B cell (primary cell): ENCODE measurements at regions not wholly inside any gene's neighbourhood (a gene's known extent, or its start where the extent isn't known, plus 50 kb on each side); places are given as distances from the start of the nearest gene placed in this dataset.

Experiments used
- ATAC-seq: fragments of 200-7000 bp; cut with Tn5 transposase; one replicate; pipeline ENCODE4 v1.10.0; 2021; ENCODE audit warnings: low read depth, mild to moderate bottlenecking, moderate number of reproducible peaks, moderate library complexity
- CTCF ChIA-PET: fragments of 350-600 bp; sonication (Branson Sonifier 250); formaldehyde crosslinking; loops from one replicate; lab custom pipeline; 2021; ENCODE audit warnings: antibody characterized with exemption, inconsistent platforms; lab: Charles Lee
- POLR2A ChIA-PET: fragments of 350-600 bp; sonication (Branson Sonifier 250); formaldehyde crosslinking; loops from one replicate; lab custom pipeline; 2021; ENCODE audit warnings: antibody characterized with exemption; lab: Charles Lee
- DNase-seq: peaks from one replicate; pipeline ENCODE4 v3.0.0; 2013
- H2AFZ ChIP-seq: 2 replicates; pipeline ENCODE4 v1.6.1; 2012; ENCODE audit warnings: mild to moderate bottlenecking, low read depth, low read length; ENCODE audit not compliant: insufficient read depth, poor library complexity, severe bottlenecking
- H3K27ac ChIP-seq, 2 donors: 1 replicate in 1 of 2; 2 replicates in 1 of 2; pipeline ENCODE4 v1.5.1; 2012 to 2013; ENCODE audit warnings: low read length in 2 of 2, mild to moderate bottlenecking in 2 of 2, moderate library complexity in 1 of 2
- H3K27me3 ChIP-seq, 4 experiments: fragments of 200-600 bp in 1 of 4; sonication (generic) in 1 of 4; replicated peaks in 1 of 4; 1 replicate in 2 of 4; 2 replicates in 2 of 4; pipeline versions ENCODE4 v1.6.1 to v1.7.0; 2013 to 2016; ENCODE audit warnings: low read length in 3 of 4, mild to moderate bottlenecking in 2 of 4, mixed read lengths in 1 of 4, moderate library complexity in 1 of 4; ENCODE audit not compliant: insufficient read depth in 4 of 4, control insufficient read depth in 3 of 4; ENCODE audit errors: control extremely low read depth in 1 of 4
- H3K36me3 ChIP-seq, 2 experiments: replicated peaks in 1 of 2; 1 replicate in 1 of 2; 2 replicates in 1 of 2; pipeline versions ENCODE4 v1.6.1 to v1.7.1; 2013; ENCODE audit warnings: low read length in 1 of 2; ENCODE audit not compliant: insufficient read depth in 2 of 2, control insufficient read depth in 1 of 2; ENCODE audit errors: control extremely low read depth in 1 of 2, extremely low read depth in 1 of 2
- H3K4me1 ChIP-seq, 2 donors: fragments of 200-600 bp in 1 of 2; sonication (generic) in 1 of 2; 1 replicate in 1 of 2; 2 replicates in 1 of 2; pipeline versions ENCODE4 v1.5.1 to v1.6.1; 2013 to 2017; ENCODE audit warnings: low read length in 2 of 2; ENCODE audit not compliant: control insufficient read depth in 2 of 2, insufficient read depth in 2 of 2
- H3K4me2 ChIP-seq: replicated peaks from 2 replicates; pipeline ENCODE3; 2012; ENCODE audit warnings: mild to moderate bottlenecking, low read depth, low read length; ENCODE audit not compliant: poor library complexity, severe bottlenecking
- H3K4me3 ChIP-seq, 5 experiments: fragments of 200-600 bp in 1 of 5; sonication (generic) in 1 of 5; 1 replicate in 3 of 5; 2 replicates in 2 of 5; pipeline versions ENCODE4 v1.5.1 to v1.7.0; 2011 to 2016; ENCODE audit warnings: low read length in 4 of 5, mild to moderate bottlenecking in 4 of 5, low read depth in 2 of 5, control low read depth in 1 of 5, moderate library complexity in 1 of 5; ENCODE audit not compliant: insufficient read depth in 1 of 5; ENCODE audit errors: control extremely low read depth in 1 of 5, extremely low read depth in 1 of 5
- H3K79me2 ChIP-seq: fragments of 200-600 bp; sonication (generic); one replicate; pipeline ENCODE4 v1.6.0; 2016; ENCODE audit warnings: low read length; ENCODE audit not compliant: control insufficient read depth, insufficient read depth
- H3K9ac ChIP-seq: fragments of 200-600 bp; sonication (generic); 2 replicates; pipeline ENCODE4 v1.6.1; 2017; ENCODE audit warnings: mild to moderate bottlenecking, low read length, moderate library complexity
- H3K9me3 ChIP-seq, 3 donors: one replicate each; pipeline versions ENCODE4 v1.6.1 to v1.7.1; 2013; ENCODE audit warnings: low read length in 2 of 3; ENCODE audit not compliant: control insufficient read depth in 2 of 3, insufficient read depth in 1 of 3; ENCODE audit errors: control extremely low read depth in 1 of 3
- H4K20me1 ChIP-seq: 2 replicates; pipeline ENCODE4 v1.6.0; 2012; ENCODE audit warnings: mild to moderate bottlenecking, low read length; ENCODE audit not compliant: insufficient read depth, control insufficient read depth, poor library complexity, severe bottlenecking
- H3K27ac Mint-ChIP-seq: one replicate; pipeline ENCODE4 v1.8.0; 2021; ENCODE audit warnings: mixed read lengths
- H3K27me3 Mint-ChIP-seq: one replicate; pipeline ENCODE4 v1.8.0; 2021; ENCODE audit warnings: mixed read lengths
- H3K4me1 Mint-ChIP-seq: one replicate; pipeline ENCODE4 v1.8.0; 2021; ENCODE audit warnings: mixed read lengths
- H3K4me3 Mint-ChIP-seq: one replicate; pipeline ENCODE4 v1.8.0; 2021; ENCODE audit warnings: mixed read lengths
- H3K9me3 Mint-ChIP-seq: one replicate; pipeline ENCODE4 v1.8.0; 2022; ENCODE audit warnings: mixed read lengths; ENCODE audit not compliant: insufficient read depth
- EZH2 ChIP-seq: IDR thresholded peaks from 2 replicates; pipeline ENCODE4 v1.6.1; 2012; ENCODE audit warnings: borderline replicate concordance, low read depth, mild to moderate bottlenecking, moderate library complexity, low read length; ENCODE audit not compliant: insufficient read depth, poor library complexity, severe bottlenecking
- WGBS: methylation state at CpG from one replicate; pipeline ENCODE4 v1.1.5; 2013; ENCODE audit warnings: missing lambda C conversion rate; ENCODE audit not compliant: insufficient coverage; 5-methylcytosine and 5-hydroxymethylcytosine counted together
- intact Hi-C: fragments of 100-400 bp; cut with micrococcal nuclease; formaldehyde crosslinking; loops from one replicate; pipeline ENCODE4 v1.10.0; 2022
- TF ChIP-seq, protein P1 (sequence below): fragments of 200-600 bp; IDR thresholded peaks from one replicate; pipeline ENCODE4 v1.8.0; 2022; ENCODE audit warnings: antibody characterized with exemption, mild to moderate bottlenecking

DNA sequence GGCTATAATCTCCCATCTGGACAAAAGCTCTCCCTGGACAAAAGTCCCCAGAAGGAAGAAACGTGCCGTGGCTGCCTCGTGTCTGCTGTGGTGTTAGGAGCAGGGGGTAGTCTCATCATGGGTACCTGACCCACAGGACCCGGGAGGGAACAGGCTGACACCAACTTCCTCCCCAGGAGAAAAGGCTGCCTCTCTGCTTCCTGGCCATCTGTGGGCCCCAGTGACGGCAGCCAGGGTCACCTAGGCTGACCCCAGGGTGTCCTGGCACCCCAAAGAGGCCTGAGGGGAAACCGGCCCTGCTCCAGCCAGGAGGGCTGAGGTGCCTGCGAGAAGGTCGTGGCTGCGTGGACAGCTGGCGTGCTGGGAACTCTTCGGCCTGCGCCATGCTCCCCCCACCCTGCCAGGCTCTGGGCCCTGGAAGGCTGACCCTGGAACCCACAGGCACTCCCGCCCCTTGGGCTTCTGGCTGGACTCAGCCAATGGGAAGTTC lies 133.9 kb downstream of the RFLNA start:
- Histone ChIP-seq H3K27ac (no peak overlapping the region), H4K20me1 (peaks cover 12% of the 10 kb centered on the region), H3K27me3 (no peaks in the 10 kb centered on the region), H3K4me2 (no peak overlapping the region), H3K9me3 (no peaks in the 10 kb centered on the region), H3K4me1 (no peaks in the 10 kb centered on the region), H3K4me3 (no peak overlapping the region), H2AFZ (no peak overlapping the region), H3K9ac (no peak overlapping the region), H3K79me2 (peaks cover 23% of the 10 kb centered on the region), H3K36me3 (peaks cover 0 to 44% of the 10 kb centered on the region in 2 experiments)
- H3K9me3 Mint-ChIP-seq: no peaks in the 10 kb centered on the region
- 85% methylated on average over 11 of the region's 13 CpGs for WGBS
- H3K27ac Mint-ChIP-seq: peak overlapping the region; percentile 46
- H3K4me1 Mint-ChIP-seq: peaks cover 10% of the 10 kb centered on the region
- no peaks in the 10 kb centered on the region for H3K27me3 Mint-ChIP-seq
- no peak overlapping the region for H3K4me3 Mint-ChIP-seq
- ChIA-PET POLR2A (no interaction called here), CTCF (no interaction called here)
- DNase-seq (no peak), ATAC-seq (no peak)
- TF ChIP-seq, protein P1, sequence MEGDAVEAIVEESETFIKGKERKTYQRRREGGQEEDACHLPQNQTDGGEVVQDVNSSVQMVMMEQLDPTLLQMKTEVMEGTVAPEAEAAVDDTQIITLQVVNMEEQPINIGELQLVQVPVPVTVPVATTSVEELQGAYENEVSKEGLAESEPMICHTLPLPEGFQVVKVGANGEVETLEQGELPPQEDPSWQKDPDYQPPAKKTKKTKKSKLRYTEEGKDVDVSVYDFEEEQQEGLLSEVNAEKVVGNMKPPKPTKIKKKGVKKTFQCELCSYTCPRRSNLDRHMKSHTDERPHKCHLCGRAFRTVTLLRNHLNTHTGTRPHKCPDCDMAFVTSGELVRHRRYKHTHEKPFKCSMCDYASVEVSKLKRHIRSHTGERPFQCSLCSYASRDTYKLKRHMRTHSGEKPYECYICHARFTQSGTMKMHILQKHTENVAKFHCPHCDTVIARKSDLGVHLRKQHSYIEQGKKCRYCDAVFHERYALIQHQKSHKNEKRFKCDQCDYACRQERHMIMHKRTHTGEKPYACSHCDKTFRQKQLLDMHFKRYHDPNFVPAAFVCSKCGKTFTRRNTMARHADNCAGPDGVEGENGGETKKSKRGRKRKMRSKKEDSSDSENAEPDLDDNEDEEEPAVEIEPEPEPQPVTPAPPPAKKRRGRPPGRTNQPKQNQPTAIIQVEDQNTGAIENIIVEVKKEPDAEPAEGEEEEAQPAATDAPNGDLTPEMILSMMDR: no peak
- no peak for TF ChIP-seq EZH2
- intact Hi-C loops: no loop called here

DNA sequence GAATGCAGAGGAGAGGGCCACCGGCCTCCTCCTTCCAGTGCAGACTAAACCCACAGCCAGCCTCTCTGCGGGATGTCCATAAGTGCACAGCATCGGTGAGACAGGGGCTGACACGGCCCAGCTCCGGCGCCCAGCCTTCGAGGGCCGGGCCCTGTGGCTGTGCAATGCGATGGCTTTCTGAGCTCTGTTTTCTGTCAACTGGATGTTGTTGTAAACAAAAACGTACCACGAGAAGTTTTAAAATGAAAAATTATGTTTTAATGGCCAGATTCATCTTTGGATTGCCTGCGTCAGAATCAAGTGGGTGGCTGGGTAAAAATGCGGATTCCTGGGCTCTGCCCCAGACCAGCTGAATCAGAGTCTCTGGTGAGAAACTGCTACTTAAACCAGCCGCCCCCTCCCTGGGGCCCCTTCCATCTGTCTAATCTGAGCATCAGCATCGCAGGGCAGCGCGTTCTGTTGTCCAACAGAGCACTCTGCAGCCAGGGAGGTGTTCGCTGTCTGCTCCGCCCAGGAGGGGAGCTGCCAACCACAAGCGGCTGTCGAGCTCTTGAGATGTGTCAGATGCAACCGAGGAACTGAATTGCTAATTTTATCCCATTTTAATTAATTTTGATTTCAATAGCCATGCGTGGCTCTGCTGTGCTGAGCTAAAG lies 133.4 kb downstream of the RFLNA start:
- no peak for ATAC-seq
- Mint-ChIP-seq H3K4me1 (peaks cover 10% of the 10 kb centered on the region), H3K27me3 (no peaks in the 10 kb centered on the region), H3K4me3 (no peak overlapping the region), H3K9me3 (no peaks in the 10 kb centered on the region), H3K27ac (no peak overlapping the region)
- DNase-seq: no peak
- Histone ChIP-seq H3K27ac (no peak overlapping the region), H3K4me2 (no peak overlapping the region), H3K9ac (no peak overlapping the region), H3K4me1 (no peaks in the 10 kb centered on the region), H3K27me3 (no peaks in the 10 kb centered on the region), H3K9me3 (no peaks in the 10 kb centered on the region), H3K36me3 (peaks cover 0 to 46% of the 10 kb centered on the region in 2 experiments), H3K79me2 (peaks cover 28% of the 10 kb centered on the region), H4K20me1 (peaks cover 14% of the 10 kb centered on the region), H3K4me3 (no peak overlapping the region), H2AFZ (no peak overlapping the region)
- WGBS: 92% methylated on average over 20 of the region's 23 CpGs
- POLR2A ChIA-PET: no interaction called here
- intact Hi-C loops: no loop called here
- no peak for TF ChIP-seq EZH2
- TF ChIP-seq, protein P1: no peak
- CTCF ChIA-PET: no interaction called here
